Bronchial epithelial cell (primary cell): ENCODE measurements at regions not wholly inside any gene's neighbourhood (a gene's known extent, or its start where the extent isn't known, plus 50 kb on each side); places are given as distances from the start of the nearest gene placed in this dataset.
A peak's percentile ranks its signal among the peaks of the same experiment; 100 is the strongest.
"Not testable (repeated sequence)": the region's sequence is repeated elsewhere in the genome, so short reads cannot be mapped to it uniquely, and the experiment has no call there.

Experiments
- DNase-seq: peaks from one replicate; pipeline ENCODE4 v3.0.0-alpha.2; 2010; ENCODE audit warnings: low read depth
- FAIRE-seq: peaks from 2 replicates; lab custom pipeline; 2011; peaks lifted over from hg19 to GRCh38; lab: Jason Lieb, UNC
- H3K27me3 ChIP-seq: 2 replicates; pipeline ENCODE4 v1.5.1; 2011; ENCODE audit warnings: low read length; ENCODE audit not compliant: control insufficient read depth, insufficient read depth
- H3K36me3 ChIP-seq: 2 replicates; pipeline ENCODE4 v1.5.1; 2011; ENCODE audit warnings: low read length; ENCODE audit not compliant: control insufficient read depth, insufficient read depth
- H3K4me3 ChIP-seq: 2 replicates; pipeline ENCODE4 v1.5.1; 2011; ENCODE audit warnings: mild to moderate bottlenecking, low read depth, low read length, control low read depth
- CTCF ChIP-seq: IDR thresholded peaks from 2 replicates; pipeline ENCODE4 v1.5.1; 2011; ENCODE audit warnings: mild to moderate bottlenecking, moderate library complexity, low read length, control low read depth, inconsistent platforms; ENCODE audit not compliant: insufficient read depth, severe bottlenecking

GRCh38 chr5:25544652-25545249 lies 900.0 kb upstream of the CDH10 start:
- no peak overlapping the region for H3K4me3 ChIP-seq
- H3K36me3 ChIP-seq: no peaks in the 10 kb centered on the region
- no peaks in the 10 kb centered on the region for H3K27me3 ChIP-seq
- peak; percentile 62 for TF ChIP-seq CTCF
- peak; percentile 38 for DNase-seq
- no peak for FAIRE-seq

DNA sequence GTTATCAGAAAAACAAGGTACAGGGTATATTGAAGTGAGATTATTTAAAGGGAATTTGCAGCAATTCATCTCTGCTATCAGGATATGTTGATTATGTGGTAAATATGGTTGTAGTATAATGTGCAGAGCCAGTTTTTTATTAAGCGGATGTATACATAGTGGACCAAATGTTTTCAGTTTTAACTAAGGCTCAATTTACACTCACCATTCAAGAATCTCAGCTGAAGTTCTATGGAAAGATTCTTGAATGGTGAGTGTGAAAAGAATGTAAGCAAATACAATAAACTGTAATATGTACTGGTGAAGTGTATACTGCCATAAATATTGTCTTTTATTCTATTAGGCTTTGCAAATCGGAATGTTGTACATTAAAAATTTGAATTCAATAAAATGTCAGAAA lies 895.9 kb upstream of the CDH10 start:
- peak; percentile 21 for DNase-seq
- H3K4me3 ChIP-seq: no peak overlapping the region
- no peaks in the 10 kb centered on the region for H3K36me3 ChIP-seq
- no peak for FAIRE-seq
- no peaks in the 10 kb centered on the region for H3K27me3 ChIP-seq
- TF ChIP-seq CTCF: no peak

- H3K36me3 ChIP-seq: no peaks in the 10 kb centered on the region
- DNase-seq (peak; percentile 6), FAIRE-seq (no peak)
- no peak for TF ChIP-seq CTCF
- H3K27me3 ChIP-seq: no peaks in the 10 kb centered on the region
- no peak overlapping the region for H3K4me3 ChIP-seq
Observed at GRCh38 chr5:25539536-25539935, 894.8 kb upstream of the CDH10 start.

- not testable (repeated sequence) for DNase-seq, H3K27me3 ChIP-seq, H3K36me3 ChIP-seq, H3K4me3 ChIP-seq, FAIRE-seq
Observed at GRCh38 chr5:25536461-25536860, 891.7 kb upstream of the CDH10 start.

GRCh38 chr5:25516141-25516540 lies 871.4 kb upstream of the CDH10 start:
- Histone ChIP-seq H3K36me3 (no peaks in the 10 kb centered on the region), H3K4me3 (no peak overlapping the region), H3K27me3 (no peaks in the 10 kb centered on the region)
- no peak for TF ChIP-seq CTCF
- DNase-seq: no peak
- FAIRE-seq: no peak

DNA sequence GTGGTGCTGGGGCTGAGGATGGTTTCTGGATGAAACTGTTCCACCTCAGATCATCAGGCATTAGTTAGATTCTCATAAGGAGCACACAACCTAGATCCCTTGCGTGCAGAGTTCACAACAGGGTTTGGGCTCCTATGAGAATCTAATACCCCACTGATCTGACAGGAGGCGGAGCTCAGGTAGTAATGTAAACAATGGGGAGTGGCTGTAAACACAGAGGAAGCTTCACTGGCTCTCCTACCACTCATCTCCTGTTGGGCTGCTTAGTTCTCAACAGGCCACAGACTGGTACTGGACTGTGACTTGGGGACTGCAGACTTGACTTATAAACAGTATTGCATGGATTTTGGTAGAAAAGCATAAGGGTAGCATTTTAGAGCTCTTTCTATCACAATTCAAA lies 870.7 kb upstream of the CDH10 start:
- Histone ChIP-seq H3K27me3 (no peaks in the 10 kb centered on the region), H3K36me3 (no peaks in the 10 kb centered on the region), H3K4me3 (no peak overlapping the region)
- no peak for TF ChIP-seq CTCF
- no peak for FAIRE-seq
- no peak for DNase-seq

DNA sequence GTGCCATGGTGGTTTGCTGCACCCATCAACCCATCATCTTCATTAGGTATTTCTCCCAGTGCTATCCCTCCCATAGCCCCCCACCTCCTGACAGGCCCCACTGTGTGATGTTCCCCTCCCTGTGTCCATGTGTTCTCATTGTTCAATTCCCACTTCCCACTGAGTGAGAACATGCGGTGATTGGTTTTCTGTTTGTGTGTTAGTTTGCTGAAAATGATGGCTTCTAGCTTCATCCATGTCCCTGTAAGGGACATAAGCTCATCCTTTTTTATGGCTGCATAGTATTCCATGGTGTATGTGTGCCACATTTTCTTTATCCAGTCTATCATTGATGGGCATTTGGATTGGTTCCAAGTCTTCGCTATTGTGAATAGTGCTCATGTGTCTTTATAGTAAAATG lies 865.9 kb upstream of the CDH10 start:
- not testable (repeated sequence) for H3K4me3 ChIP-seq, H3K36me3 ChIP-seq, DNase-seq, H3K27me3 ChIP-seq, FAIRE-seq

DNA sequence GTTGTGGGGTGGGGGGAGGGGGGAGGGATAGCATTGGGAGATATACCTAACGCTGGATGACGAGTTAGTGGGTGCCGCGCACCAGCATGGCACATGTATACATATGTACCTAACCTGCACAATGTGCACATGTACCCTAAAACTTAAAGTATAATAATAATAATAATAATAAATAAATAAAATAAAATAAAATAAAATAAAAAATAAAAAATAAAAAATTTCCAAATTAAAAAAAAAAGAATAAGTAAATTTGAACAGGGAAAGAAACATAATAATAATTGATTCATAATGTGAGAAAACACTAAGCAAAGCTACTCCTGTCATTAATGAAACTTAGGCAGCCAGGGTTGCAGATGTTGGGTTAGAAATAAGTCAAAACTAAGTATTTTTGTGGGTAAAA lies 863.2 kb upstream of the CDH10 start:
- not testable (repeated sequence) for H3K4me3 ChIP-seq, FAIRE-seq, H3K36me3 ChIP-seq, H3K27me3 ChIP-seq, DNase-seq
